GM12873 (cell line): ENCODE measurements at regions not wholly inside any gene's neighbourhood (a gene's known extent, or its start where the extent isn't known, plus 50 kb on each side); places are given as distances from the start of the nearest gene placed in this dataset.

Experiments
- CTCF ChIP-seq: IDR thresholded peaks from 2 replicates; pipeline ENCODE4 v1.5.1; 2012; ENCODE audit warnings: low read depth, mild to moderate bottlenecking, moderate library complexity, low read length, control low read depth; ENCODE audit not compliant: insufficient read depth; ENCODE audit errors: missing control alignments

- TF ChIP-seq CTCF = no peak
These were observed 70.6 kb downstream of the RSL24D1 start for GRCh38 chr15:55126111-55126510.

GRCh38 chr15:55124616-55125015 lies 72.1 kb downstream of the RSL24D1 start:
- TF ChIP-seq CTCF = no peak

- no peak for TF ChIP-seq CTCF
These were observed 78.3 kb downstream of the RSL24D1 start for GRCh38 chr15:55118344-55118870.

- TF ChIP-seq CTCF = no peak
These were observed 80.1 kb downstream of the RSL24D1 start for GRCh38 chr15:55116636-55117035.

- no peak for TF ChIP-seq CTCF
These were observed 83.0 kb downstream of the RSL24D1 start for GRCh38 chr15:55113736-55114135.

- TF ChIP-seq CTCF = no peak
These were observed 84.0 kb downstream of the RSL24D1 start for GRCh38 chr15:55112706-55113105.

GRCh38 chr15:55110446-55110845 lies 86.3 kb downstream of the RSL24D1 start:
- no peak for TF ChIP-seq CTCF
